PC-3 (cell line): ENCODE measurements at regions not wholly inside any gene's neighbourhood (a gene's known extent, or its start where the extent isn't known, plus 50 kb on each side); places are given as distances from the start of the nearest gene placed in this dataset.

ENCODE experiments used
- ATAC-seq: fragments of 200-7000 bp; cut with Tn5 transposase; 2 replicates; pipeline ENCODE4 v1.9.1; 2020; ENCODE audit warnings: mild to moderate bottlenecking, moderate library complexity
- BruUV-seq: library from RNA; stranded (reverse); fragments of 400-500 nt; replicated peaks from 2 replicates; lab custom pipeline; 2021; lab: Mats Ljungman, UMichigan
- CTCF ChIA-PET: fragments of 300-600 bp; sonication (Branson Sonifier 250); formaldehyde crosslinking; loops from one replicate; lab custom pipeline; 2022; ENCODE audit warnings: antibody characterized with exemption; lab: Charles Lee
- POLR2A ChIA-PET: fragments of 300-600 bp; sonication (Branson Sonifier 250); formaldehyde crosslinking; loops from one replicate; lab custom pipeline; 2022; ENCODE audit warnings: antibody characterized with exemption; ENCODE audit not compliant: unreplicated experiment; lab: Charles Lee
- DNase-seq: peaks from one replicate; pipeline ENCODE4 v3.0.0-alpha.2; 2015
- H2AFZ ChIP-seq: fragments of 300-600 bp; sonication (generic); 2 replicates; pipeline ENCODE4 v1.6.0; 2016; ENCODE audit warnings: antibody characterized with exemption, low read length
- H3F3A ChIP-seq: fragments of 300-600 bp; sonication (generic); one replicate; pipeline ENCODE4 v1.6.0; 2017; ENCODE audit warnings: antibody characterized with exemption, low read length, control low read depth, mild to moderate bottlenecking; ENCODE audit not compliant: unreplicated experiment
- H3K27ac ChIP-seq: fragments of 300-600 bp; sonication (generic); 2 replicates; pipeline ENCODE4 v1.5.1; 2016; ENCODE audit warnings: mild to moderate bottlenecking, low read length
- H3K27me3 ChIP-seq: fragments of 300-600 bp; sonication (generic); 2 replicates; pipeline ENCODE4 v1.6.1; 2016; ENCODE audit warnings: low read length, mixed read lengths
- H3K36me3 ChIP-seq: fragments of 300-600 bp; sonication (generic); 2 replicates; pipeline ENCODE4 v1.6.1; 2016; ENCODE audit warnings: low read depth, mixed run types, low read length, mixed read lengths
- H3K4me1 ChIP-seq: fragments of 300-600 bp; sonication (generic); 2 replicates; pipeline ENCODE4 v1.5.1; 2016; ENCODE audit warnings: low read length; ENCODE audit not compliant: insufficient read depth
- H3K4me2 ChIP-seq: fragments of 300-600 bp; sonication (generic); 2 replicates; pipeline ENCODE4 v1.6.0; 2016; ENCODE audit warnings: low read length
- H3K4me3 ChIP-seq: fragments of 300-600 bp; sonication (generic); 2 replicates; pipeline ENCODE4 v1.5.1; 2016; ENCODE audit warnings: mild to moderate bottlenecking, low read length, mixed read lengths
- H3K79me2 ChIP-seq: fragments of 300-600 bp; sonication (generic); 2 replicates; pipeline ENCODE4 v1.6.1; 2017; ENCODE audit warnings: low read length, mixed read lengths
- H3K9ac ChIP-seq: fragments of 300-600 bp; sonication (generic); 2 replicates; pipeline ENCODE4 v1.6.0; 2016; ENCODE audit warnings: mild to moderate bottlenecking, low read length
- H3K9me2 ChIP-seq: fragments of 300-600 bp; sonication (generic); replicated peaks from 2 replicates; pipeline ENCODE4 v1.6.1; 2016; ENCODE audit warnings: mixed run types, low read length, mixed read lengths
- H3K9me3 ChIP-seq: fragments of 300-600 bp; sonication (generic); 2 replicates; pipeline ENCODE4 v1.6.1; 2016; ENCODE audit warnings: low read length, mixed read lengths
- H4K20me1 ChIP-seq: fragments of 300-600 bp; sonication (generic); 2 replicates; pipeline ENCODE4 v1.6.1; 2016; ENCODE audit warnings: low read length, mixed read lengths
- EZH2 ChIP-seq: fragments of 300-600 bp; sonication (generic); IDR thresholded peaks from one replicate; pipeline ENCODE4 v1.6.1; 2017; ENCODE audit warnings: antibody characterized with exemption, mild to moderate bottlenecking, low read length; ENCODE audit not compliant: unreplicated experiment
- EZH2phosphoT487 ChIP-seq: fragments of 300-600 bp; sonication (generic); IDR thresholded peaks from 2 replicates; pipeline ENCODE4 v1.6.1; 2018; ENCODE audit warnings: mild to moderate bottlenecking, antibody characterized with exemption, low read length, borderline replicate concordance
- intact Hi-C: fragments of 100-400 bp; cut with micrococcal nuclease; formaldehyde crosslinking; loops from 2 replicates; pipeline ENCODE4 v1.9.0; 2023
- TF ChIP-seq, protein P1 (sequence below): fragments of 300-600 bp; sonication (generic); conservative IDR thresholded peaks from 2 replicates; pipeline ENCODE4 v1.5.1; 2017; ENCODE audit warnings: antibody characterized with exemption, low read depth, mild to moderate bottlenecking, low read length

DNA sequence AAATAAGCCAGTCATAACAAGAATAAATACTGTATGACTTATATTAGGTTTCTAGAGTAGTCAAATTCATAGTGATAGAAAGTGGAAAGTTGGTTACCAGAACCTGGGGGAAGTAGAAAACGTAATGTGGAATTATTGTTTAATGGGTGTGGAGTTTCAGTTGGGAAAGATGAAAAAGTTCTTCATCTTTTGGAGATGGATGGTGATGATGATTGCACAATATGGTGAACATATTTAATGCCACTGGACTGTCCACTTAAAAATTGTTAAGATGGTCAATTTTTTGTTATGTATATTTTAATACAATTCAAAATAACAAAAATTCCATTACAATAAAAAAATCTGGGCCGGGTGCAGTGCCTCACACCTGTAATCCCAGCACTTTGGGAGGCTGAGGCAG is 289.6 kb downstream of the ZIC3 start:
- Histone ChIP-seq H3K79me2 (no peaks in the 10 kb centered on the region), H3K4me2 (no peak overlapping the region), H3K27me3 (no peaks in the 10 kb centered on the region), H3K9me3 (no peaks in the 10 kb centered on the region), H3K9me2 (no peaks in the 10 kb centered on the region), H2AFZ (no peak overlapping the region), H3K27ac (no peak overlapping the region), H3F3A (no peaks in the 10 kb centered on the region), H3K36me3 (no peaks in the 10 kb centered on the region), H3K9ac (no peak overlapping the region), H3K4me1 (no peaks in the 10 kb centered on the region), H3K4me3 (no peak overlapping the region), H4K20me1 (no peaks in the 10 kb centered on the region)
- no peak for ATAC-seq
- CTCF ChIA-PET, result no interaction called here
- no TSS peak for BruUV-seq
- POLR2A ChIA-PET, result no interaction called here
- intact Hi-C loops, result no loop called here
- TF ChIP-seq EZH2 (no peak), EZH2phosphoT487 (no peak)
- TF ChIP-seq, protein P1, sequence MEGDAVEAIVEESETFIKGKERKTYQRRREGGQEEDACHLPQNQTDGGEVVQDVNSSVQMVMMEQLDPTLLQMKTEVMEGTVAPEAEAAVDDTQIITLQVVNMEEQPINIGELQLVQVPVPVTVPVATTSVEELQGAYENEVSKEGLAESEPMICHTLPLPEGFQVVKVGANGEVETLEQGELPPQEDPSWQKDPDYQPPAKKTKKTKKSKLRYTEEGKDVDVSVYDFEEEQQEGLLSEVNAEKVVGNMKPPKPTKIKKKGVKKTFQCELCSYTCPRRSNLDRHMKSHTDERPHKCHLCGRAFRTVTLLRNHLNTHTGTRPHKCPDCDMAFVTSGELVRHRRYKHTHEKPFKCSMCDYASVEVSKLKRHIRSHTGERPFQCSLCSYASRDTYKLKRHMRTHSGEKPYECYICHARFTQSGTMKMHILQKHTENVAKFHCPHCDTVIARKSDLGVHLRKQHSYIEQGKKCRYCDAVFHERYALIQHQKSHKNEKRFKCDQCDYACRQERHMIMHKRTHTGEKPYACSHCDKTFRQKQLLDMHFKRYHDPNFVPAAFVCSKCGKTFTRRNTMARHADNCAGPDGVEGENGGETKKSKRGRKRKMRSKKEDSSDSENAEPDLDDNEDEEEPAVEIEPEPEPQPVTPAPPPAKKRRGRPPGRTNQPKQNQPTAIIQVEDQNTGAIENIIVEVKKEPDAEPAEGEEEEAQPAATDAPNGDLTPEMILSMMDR, result no peak
- no peak for DNase-seq

DNA sequence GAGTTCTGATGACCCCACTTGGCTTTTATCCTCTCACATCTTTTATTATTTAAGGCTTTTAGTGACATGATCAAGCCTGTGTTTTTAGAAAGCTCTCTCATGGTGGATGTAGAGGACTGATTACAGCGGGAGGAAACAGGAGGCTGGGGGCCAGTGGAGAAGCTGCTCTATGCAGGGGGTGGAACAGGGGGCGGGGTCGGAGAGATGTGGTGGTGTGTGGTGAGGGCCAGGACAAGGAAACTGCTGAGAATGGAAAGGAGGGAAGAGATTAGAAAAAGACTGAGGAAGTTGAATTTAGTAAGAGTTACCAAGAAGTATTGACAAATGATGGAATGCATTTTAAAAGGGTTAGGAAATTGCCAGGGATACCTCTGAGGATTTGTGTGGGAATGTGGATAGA is 292.2 kb downstream of the ZIC3 start:
- Histone ChIP-seq H4K20me1 (no peaks in the 10 kb centered on the region), H3K27me3 (no peaks in the 10 kb centered on the region), H3K36me3 (no peaks in the 10 kb centered on the region), H3K4me2 (no peak overlapping the region), H3K27ac (no peak overlapping the region), H3K4me1 (no peaks in the 10 kb centered on the region), H3K79me2 (no peaks in the 10 kb centered on the region), H2AFZ (no peak overlapping the region), H3K9ac (no peak overlapping the region), H3K9me3 (no peaks in the 10 kb centered on the region), H3K9me2 (no peaks in the 10 kb centered on the region), H3K4me3 (no peak overlapping the region), H3F3A (no peaks in the 10 kb centered on the region)
- BruUV-seq, result no TSS peak
- intact Hi-C loops, result no loop called here
- ATAC-seq, result no peak
- CTCF ChIA-PET, result no interaction called here
- POLR2A ChIA-PET, result no interaction called here
- DNase-seq, result no peak
- TF ChIP-seq EZH2 (no peak), EZH2phosphoT487 (no peak)
- TF ChIP-seq, protein P1, result no peak

DNA sequence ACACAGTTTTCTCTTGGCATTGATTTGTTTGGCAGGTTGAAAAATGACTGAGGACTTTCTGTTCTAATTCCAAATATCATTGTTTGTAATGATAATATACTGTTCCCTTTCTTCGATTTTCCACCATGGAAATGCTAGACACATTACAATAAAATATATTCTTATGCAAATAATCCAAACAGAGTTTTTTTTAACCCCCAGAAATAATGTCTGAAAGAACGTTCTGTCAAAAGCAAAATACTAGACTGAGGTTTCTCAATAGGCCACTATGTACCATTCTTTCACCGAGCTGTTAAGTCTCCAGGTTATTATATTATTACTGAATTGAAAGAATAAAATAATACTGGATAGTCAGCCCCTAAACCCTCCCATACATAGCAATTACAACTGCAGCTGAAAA is 312.5 kb downstream of the ZIC3 start:
- Histone ChIP-seq H3K27me3 (no peaks in the 10 kb centered on the region), H3K36me3 (no peaks in the 10 kb centered on the region), H4K20me1 (no peaks in the 10 kb centered on the region), H3K79me2 (no peaks in the 10 kb centered on the region), H2AFZ (no peak overlapping the region), H3K9me2 (no peaks in the 10 kb centered on the region), H3K4me3 (no peak overlapping the region), H3F3A (no peaks in the 10 kb centered on the region), H3K4me1 (no peaks in the 10 kb centered on the region), H3K27ac (no peak overlapping the region), H3K9ac (no peak overlapping the region), H3K9me3 (no peaks in the 10 kb centered on the region), H3K4me2 (no peak overlapping the region)
- ATAC-seq (no peak), DNase-seq (no peak)
- ChIA-PET POLR2A (no interaction called here), CTCF (no interaction called here)
- TF ChIP-seq, protein P1, result no peak
- no peak for TF ChIP-seq EZH2phosphoT487
- TF ChIP-seq EZH2, result no peak
- BruUV-seq, result no TSS peak
- intact Hi-C loops, result no loop called here
